HCT116 (cell line): ENCODE measurements at regions not wholly inside any gene's neighbourhood (a gene's known extent, or its start where the extent isn't known, plus 50 kb on each side); places are given as distances from the start of the nearest gene placed in this dataset.

Experiments
- ATF3 ChIP-seq: IDR thresholded peaks from 2 replicates; pipeline ENCODE4 v1.6.1; 2012
- CTCF ChIP-seq, 3 experiments: fragments of 200-600 bp in 1 of 3; sonication (generic) in 1 of 3; IDR thresholded peaks in 2 of 3; conservative IDR thresholded peaks in 1 of 3; 2 replicates each; pipeline ENCODE4 v1.5.1; 2012 to 2017; ENCODE audit warnings: low read depth in 2 of 3, low read length in 2 of 3, antibody characterized with exemption in 1 of 3, borderline replicate concordance in 1 of 3, control low read depth in 1 of 3, mild to moderate bottlenecking in 1 of 3, mixed read lengths in 1 of 3, mixed run types in 1 of 3, moderate library complexity in 1 of 3; ENCODE audit not compliant: insufficient read depth in 1 of 3
- ELF1 ChIP-seq: IDR thresholded peaks from 2 replicates; pipeline ENCODE4 v1.6.1; 2012; ENCODE audit warnings: low read depth, borderline replicate concordance
- EZH2 ChIP-seq: fragments of 200-600 bp; sonication (generic); IDR thresholded peaks from 2 replicates; pipeline ENCODE4 v1.6.1; 2017; ENCODE audit warnings: antibody characterized with exemption, mixed run types
- EZH2phosphoT487 ChIP-seq: fragments of 200-600 bp; IDR thresholded peaks from 2 replicates; pipeline ENCODE4 v1.6.1; 2018; ENCODE audit warnings: antibody characterized with exemption, borderline replicate concordance
- POLR2A ChIP-seq: IDR thresholded peaks from 2 replicates; pipeline ENCODE4 v1.7.0; 2011; ENCODE audit warnings: borderline replicate concordance; ENCODE audit not compliant: insufficient read depth, insufficient read length; ENCODE audit errors: extremely low read depth
- POLR2AphosphoS5 ChIP-seq: IDR thresholded peaks from 2 replicates; pipeline ENCODE4 v1.6.1; 2011; ENCODE audit warnings: mild to moderate bottlenecking, low read depth, low read length, moderate library complexity
- RAD21 ChIP-seq: IDR thresholded peaks from 2 replicates; pipeline ENCODE4 v1.6.1; 2012; ENCODE audit warnings: low read depth, mild to moderate bottlenecking
- REST ChIP-seq: IDR thresholded peaks from 2 replicates; pipeline ENCODE4 v1.6.1; 2012; ENCODE audit warnings: low read depth
- SIN3A ChIP-seq: IDR thresholded peaks from 2 replicates; pipeline ENCODE4 v1.6.1; 2012; ENCODE audit warnings: low read depth
- SP1 ChIP-seq: IDR thresholded peaks from 2 replicates; pipeline ENCODE4 v1.6.1; 2012; ENCODE audit warnings: low read depth
- ZFX ChIP-seq: fragments of 450-650 bp; IDR thresholded peaks from 2 replicates; pipeline ENCODE4 v1.6.1; 2017
- ZNF274 ChIP-seq: fragments of 200-500 bp; sonication (Bioruptor generic); IDR thresholded peaks from 2 replicates; pipeline ENCODE4 v1.6.1; 2014; ENCODE audit warnings: mild to moderate bottlenecking, low read depth, low read length, inconsistent platforms

GRCh38 chr4:187070158-187070557 lies 346.5 kb upstream of the FAT1 start:
- TF ChIP-seq EZH2 (no peak), POLR2AphosphoS5 (no peak), CTCF (IDR thresholded peaks at IDR 0.05 in 2 of 3, conservative IDR thresholded peaks at IDR 0.05 in 1 of 3; ENCODE audit: borderline replicate concordance in 1 of 3, insufficient read depth in 1 of 3, low read depth in 2 of 3, low read length in 2 of 3) (no peak), POLR2A (no peak), ELF1 (no peak), EZH2phosphoT487 (no peak), SIN3A (no peak), RAD21 (no peak), REST (no peak), ATF3 (no peak), ZNF274 (no peak), SP1 (no peak), ZFX (no peak)
